ENCODE measurements at regions not wholly inside any gene's neighbourhood (a gene's known extent, or its start where the extent isn't known, plus 50 kb on each side); places are given as distances from the start of the nearest gene placed in this dataset.
"Not testable (repeated sequence)": the region's sequence is repeated elsewhere in the genome, so short reads cannot be mapped to it uniquely, and the experiment has no call there.

- no peak for TF ChIP-seq EZH2phosphoT487 (IDR thresholded peaks at IDR 0.05; ENCODE audit: borderline replicate concordance)
- TF ChIP-seq, protein P1, sequence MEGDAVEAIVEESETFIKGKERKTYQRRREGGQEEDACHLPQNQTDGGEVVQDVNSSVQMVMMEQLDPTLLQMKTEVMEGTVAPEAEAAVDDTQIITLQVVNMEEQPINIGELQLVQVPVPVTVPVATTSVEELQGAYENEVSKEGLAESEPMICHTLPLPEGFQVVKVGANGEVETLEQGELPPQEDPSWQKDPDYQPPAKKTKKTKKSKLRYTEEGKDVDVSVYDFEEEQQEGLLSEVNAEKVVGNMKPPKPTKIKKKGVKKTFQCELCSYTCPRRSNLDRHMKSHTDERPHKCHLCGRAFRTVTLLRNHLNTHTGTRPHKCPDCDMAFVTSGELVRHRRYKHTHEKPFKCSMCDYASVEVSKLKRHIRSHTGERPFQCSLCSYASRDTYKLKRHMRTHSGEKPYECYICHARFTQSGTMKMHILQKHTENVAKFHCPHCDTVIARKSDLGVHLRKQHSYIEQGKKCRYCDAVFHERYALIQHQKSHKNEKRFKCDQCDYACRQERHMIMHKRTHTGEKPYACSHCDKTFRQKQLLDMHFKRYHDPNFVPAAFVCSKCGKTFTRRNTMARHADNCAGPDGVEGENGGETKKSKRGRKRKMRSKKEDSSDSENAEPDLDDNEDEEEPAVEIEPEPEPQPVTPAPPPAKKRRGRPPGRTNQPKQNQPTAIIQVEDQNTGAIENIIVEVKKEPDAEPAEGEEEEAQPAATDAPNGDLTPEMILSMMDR (conservative IDR thresholded peaks at IDR 0.05; ENCODE audit: low read length) = no peak
- no peak overlapping the region for H3K9ac ChIP-seq (ENCODE audit: low read depth, low read length, poor library complexity, severe bottlenecking)
- H3K9me2 ChIP-seq (replicated peaks; ENCODE audit: low read depth, low read length) = no peaks in the 10 kb centered on the region
- no peak overlapping the region for H3K4me3 ChIP-seq (ENCODE audit: low read length, poor library complexity, severe bottlenecking)
- no peaks in the 10 kb centered on the region for H3K27me3 ChIP-seq (ENCODE audit: insufficient read depth, low read length, poor library complexity, severe bottlenecking)
- no peaks in the 10 kb centered on the region for H3F3A ChIP-seq (ENCODE audit: low read depth)
- no peaks in the 10 kb centered on the region for H4K20me1 ChIP-seq (ENCODE audit: insufficient read depth, low read length, poor library complexity, severe bottlenecking)
- no peak overlapping the region for H2AFZ ChIP-seq (ENCODE audit: low read length)
- no peak overlapping the region for H3K4me2 ChIP-seq (ENCODE audit: low read depth, low read length, poor library complexity, severe bottlenecking)
- H3K79me2 ChIP-seq (ENCODE audit: insufficient read depth, low read length) = no peaks in the 10 kb centered on the region
- no peaks in the 10 kb centered on the region for H3K9me3 ChIP-seq (ENCODE audit: insufficient read depth, low read depth, low read length)
- no peaks in the 10 kb centered on the region for H3K36me3 ChIP-seq (ENCODE audit: insufficient read depth, low read length)
- H3K4me1 ChIP-seq (ENCODE audit: insufficient read depth, low read length, poor library complexity, severe bottlenecking) = no peaks in the 10 kb centered on the region
Observed at GRCh38 chr1:227411066-227411465, 92.8 kb upstream of the CDC42BPA start.

DNA sequence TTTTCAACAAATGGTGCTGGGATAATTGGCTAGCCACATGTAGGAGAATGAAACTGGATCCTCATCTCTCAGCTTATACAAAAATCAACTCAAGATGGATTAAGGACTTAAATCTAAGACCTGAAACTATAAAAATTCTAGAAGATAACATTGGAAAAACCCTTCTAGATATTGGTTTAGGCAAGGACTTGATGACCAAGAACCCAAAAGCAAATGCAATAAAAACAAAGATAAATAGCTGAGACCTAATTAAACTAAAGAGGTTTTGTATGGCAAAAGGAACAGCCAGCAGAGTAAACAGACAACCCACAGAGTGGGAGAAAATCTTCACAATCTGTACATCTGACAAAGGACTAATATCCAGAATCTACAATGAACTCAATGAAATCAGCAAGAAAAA lies 88.0 kb upstream of the CDC42BPA start:
- not testable (repeated sequence) for H3K4me2 ChIP-seq (ENCODE audit: low read depth, low read length, poor library complexity, severe bottlenecking); H3K36me3 ChIP-seq (ENCODE audit: insufficient read depth, low read length); H3K27me3 ChIP-seq (ENCODE audit: insufficient read depth, low read length, poor library complexity, severe bottlenecking); H4K20me1 ChIP-seq (ENCODE audit: insufficient read depth, low read length, poor library complexity, severe bottlenecking); H3K4me1 ChIP-seq (ENCODE audit: insufficient read depth, low read length, poor library complexity, severe bottlenecking); H3K9me2 ChIP-seq (replicated peaks; ENCODE audit: low read depth, low read length); H3F3A ChIP-seq (ENCODE audit: low read depth); H2AFZ ChIP-seq (ENCODE audit: low read length); H3K4me3 ChIP-seq (ENCODE audit: low read length, poor library complexity, severe bottlenecking); H3K9me3 ChIP-seq (ENCODE audit: insufficient read depth, low read depth, low read length); H3K79me2 ChIP-seq (ENCODE audit: insufficient read depth, low read length); H3K9ac ChIP-seq (ENCODE audit: low read depth, low read length, poor library complexity, severe bottlenecking)

DNA sequence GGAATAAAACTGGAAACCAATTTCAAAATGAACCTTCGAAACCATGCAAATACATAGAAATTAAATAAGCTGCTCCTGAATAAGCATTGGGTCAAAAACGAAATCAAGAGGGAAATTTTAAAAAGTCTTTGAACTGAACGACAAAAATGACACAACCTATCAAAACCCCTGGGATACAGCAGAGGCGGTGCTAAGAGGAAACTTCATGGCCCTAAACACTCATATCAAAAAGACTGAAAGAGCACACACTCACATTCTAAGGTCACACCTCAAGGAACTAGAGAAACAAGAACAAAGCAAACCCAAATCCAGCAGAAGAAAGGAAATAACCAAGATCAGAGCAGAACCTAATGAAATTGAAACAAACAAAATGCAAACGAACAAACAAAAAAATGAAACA lies 85.2 kb upstream of the CDC42BPA start:
- TF ChIP-seq EZH2phosphoT487 (IDR thresholded peaks at IDR 0.05; ENCODE audit: borderline replicate concordance) = no peak
- TF ChIP-seq, protein P1 (conservative IDR thresholded peaks at IDR 0.05; ENCODE audit: low read length) = no peak
- H3K4me2 ChIP-seq (ENCODE audit: low read depth, low read length, poor library complexity, severe bottlenecking) = no peak overlapping the region

GRCh38 chr1:227401562-227402342 lies 83.5 kb upstream of the CDC42BPA start:
- no peaks in the 10 kb centered on the region for H3K9me2 ChIP-seq (replicated peaks; ENCODE audit: low read depth, low read length)
- no peaks in the 10 kb centered on the region for H3K36me3 ChIP-seq (ENCODE audit: insufficient read depth, low read length)
- no peak overlapping the region for H3K4me3 ChIP-seq (ENCODE audit: low read length, poor library complexity, severe bottlenecking)
- no peaks in the 10 kb centered on the region for H3K4me1 ChIP-seq (ENCODE audit: insufficient read depth, low read length, poor library complexity, severe bottlenecking)
- no peak overlapping the region for H3K4me2 ChIP-seq (ENCODE audit: low read depth, low read length, poor library complexity, severe bottlenecking)
- no peaks in the 10 kb centered on the region for H3K9me3 ChIP-seq (ENCODE audit: insufficient read depth, low read depth, low read length)
- no peak overlapping the region for H2AFZ ChIP-seq (ENCODE audit: low read length)
- H3K79me2 ChIP-seq (ENCODE audit: insufficient read depth, low read length) = no peaks in the 10 kb centered on the region
- no peak overlapping the region for H3K9ac ChIP-seq (ENCODE audit: low read depth, low read length, poor library complexity, severe bottlenecking)
- TF ChIP-seq, protein P1 (conservative IDR thresholded peaks at IDR 0.05; ENCODE audit: low read length) = no peak
- no peak for TF ChIP-seq EZH2phosphoT487 (IDR thresholded peaks at IDR 0.05; ENCODE audit: borderline replicate concordance)
- H3K27me3 ChIP-seq (ENCODE audit: insufficient read depth, low read length, poor library complexity, severe bottlenecking) = no peaks in the 10 kb centered on the region
- H3F3A ChIP-seq (ENCODE audit: low read depth) = no peaks in the 10 kb centered on the region
- no peaks in the 10 kb centered on the region for H4K20me1 ChIP-seq (ENCODE audit: insufficient read depth, low read length, poor library complexity, severe bottlenecking)

More for the DNA sequence above, 85.2 kb upstream of the CDC42BPA start:
- Histone ChIP-seq H2AFZ (ENCODE audit: low read length) (no peak overlapping the region), H3K4me3 (ENCODE audit: low read length, poor library complexity, severe bottlenecking) (no peak overlapping the region), H3K27me3 (ENCODE audit: insufficient read depth, low read length, poor library complexity, severe bottlenecking) (no peaks in the 10 kb centered on the region), H3K9ac (ENCODE audit: low read depth, low read length, poor library complexity, severe bottlenecking) (no peak overlapping the region), H3F3A (ENCODE audit: low read depth) (no peaks in the 10 kb centered on the region), H3K9me3 (ENCODE audit: insufficient read depth, low read depth, low read length) (no peaks in the 10 kb centered on the region), H3K4me1 (ENCODE audit: insufficient read depth, low read length, poor library complexity, severe bottlenecking) (no peaks in the 10 kb centered on the region), H3K9me2 (replicated peaks; ENCODE audit: low read depth, low read length) (no peaks in the 10 kb centered on the region), H4K20me1 (ENCODE audit: insufficient read depth, low read length, poor library complexity, severe bottlenecking) (no peaks in the 10 kb centered on the region), H3K36me3 (ENCODE audit: insufficient read depth, low read length) (no peaks in the 10 kb centered on the region), H3K79me2 (ENCODE audit: insufficient read depth, low read length) (no peaks in the 10 kb centered on the region)

Data from Loucy (cell line).